DMS114 treated with DMSO at 0.1 percent for 48 hours (cell line): ENCODE measurements at regions not wholly inside any gene's neighbourhood (a gene's known extent, or its start where the extent isn't known, plus 50 kb on each side); places are given as distances from the start of the nearest gene placed in this dataset.
"Not testable (repeated sequence)": the region's sequence is repeated elsewhere in the genome, so short reads cannot be mapped to it uniquely, and the experiment has no call there.

Experiments used
- DNase-seq: peaks from one replicate; lab custom pipeline; 2025; ENCODE audit not compliant: unreplicated experiment; lab: John Stamatoyannopoulos, UW

DNA sequence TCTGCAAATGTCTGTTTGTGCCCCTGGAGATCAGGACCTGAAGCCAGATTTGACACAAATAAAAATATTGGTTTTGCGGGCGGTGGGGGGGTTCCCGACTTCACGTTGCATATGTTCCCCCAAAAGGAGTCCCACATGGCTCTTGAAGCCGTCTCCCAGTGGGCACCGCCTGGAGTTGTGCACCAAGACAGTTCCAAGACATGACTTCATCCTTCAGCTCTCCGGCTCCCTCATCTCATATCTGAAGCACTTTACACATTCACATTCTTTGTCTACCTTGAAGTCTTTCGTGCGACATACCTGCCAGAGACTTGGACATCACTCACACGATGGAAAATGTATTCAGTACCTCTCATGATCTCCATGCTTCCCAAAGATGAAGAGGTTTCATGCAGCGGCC lies 362.8 kb upstream of the FOXK1 start:
- no peak for DNase-seq

DNA sequence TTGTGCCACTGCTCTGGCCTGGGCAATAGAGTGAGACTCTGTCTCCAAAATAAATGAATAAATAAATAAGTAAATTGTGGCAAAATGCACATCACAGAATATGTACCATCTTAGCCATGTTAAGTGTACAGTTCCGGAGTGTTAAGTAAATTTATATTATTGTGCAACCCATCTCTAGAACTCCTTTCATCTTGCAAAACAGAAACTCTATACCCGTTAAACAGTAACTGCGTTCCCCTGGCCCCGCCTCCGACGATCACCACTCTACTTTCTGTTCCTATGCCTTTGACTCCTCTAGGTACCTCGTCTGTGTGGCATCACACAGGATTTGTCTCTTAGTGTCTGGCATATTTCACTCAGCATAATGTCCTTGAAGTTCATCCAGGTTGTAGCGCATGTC lies 356.4 kb upstream of the FOXK1 start:
- DNase-seq = no peak

DNA sequence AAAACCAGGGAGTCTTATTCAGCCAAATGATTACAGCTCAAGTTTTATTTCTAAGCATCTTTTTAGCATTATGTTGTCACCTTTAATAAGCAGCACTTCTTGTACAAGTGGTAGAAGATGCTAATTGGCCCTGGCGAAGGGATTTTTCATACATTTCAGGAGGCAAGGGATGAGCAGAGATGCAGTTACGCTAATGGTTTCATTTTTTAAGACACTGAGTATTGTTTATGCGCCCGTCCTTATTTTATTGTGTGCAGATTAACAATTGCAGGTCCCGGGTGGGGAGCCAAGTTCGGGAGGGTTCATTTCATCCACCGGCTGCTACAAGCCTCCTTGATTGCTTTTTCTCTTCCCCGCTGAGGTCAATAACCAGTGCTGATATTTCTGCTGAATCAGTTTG lies 350.4 kb upstream of the FOXK1 start:
- DNase-seq = no peak

DNA sequence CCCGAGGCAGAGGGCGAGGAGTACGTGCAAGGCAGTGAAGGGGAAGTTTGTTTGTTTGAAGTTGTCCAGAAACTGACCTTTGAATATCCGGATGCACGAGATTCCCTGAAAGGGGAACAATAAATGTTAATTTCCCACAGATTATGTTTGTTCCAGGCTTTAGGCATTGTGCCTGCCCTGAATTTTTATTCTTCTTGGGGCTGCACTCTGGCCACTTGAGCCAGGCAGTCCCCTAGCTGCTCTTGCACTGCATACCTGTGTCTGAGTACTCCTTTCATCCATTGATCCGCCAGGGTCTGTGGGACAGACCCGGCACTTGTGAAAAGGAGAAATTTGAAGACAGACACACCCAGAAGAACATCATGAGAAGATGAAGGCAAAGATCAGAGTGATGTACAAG lies 343.5 kb upstream of the FOXK1 start:
- DNase-seq = no peak

DNA sequence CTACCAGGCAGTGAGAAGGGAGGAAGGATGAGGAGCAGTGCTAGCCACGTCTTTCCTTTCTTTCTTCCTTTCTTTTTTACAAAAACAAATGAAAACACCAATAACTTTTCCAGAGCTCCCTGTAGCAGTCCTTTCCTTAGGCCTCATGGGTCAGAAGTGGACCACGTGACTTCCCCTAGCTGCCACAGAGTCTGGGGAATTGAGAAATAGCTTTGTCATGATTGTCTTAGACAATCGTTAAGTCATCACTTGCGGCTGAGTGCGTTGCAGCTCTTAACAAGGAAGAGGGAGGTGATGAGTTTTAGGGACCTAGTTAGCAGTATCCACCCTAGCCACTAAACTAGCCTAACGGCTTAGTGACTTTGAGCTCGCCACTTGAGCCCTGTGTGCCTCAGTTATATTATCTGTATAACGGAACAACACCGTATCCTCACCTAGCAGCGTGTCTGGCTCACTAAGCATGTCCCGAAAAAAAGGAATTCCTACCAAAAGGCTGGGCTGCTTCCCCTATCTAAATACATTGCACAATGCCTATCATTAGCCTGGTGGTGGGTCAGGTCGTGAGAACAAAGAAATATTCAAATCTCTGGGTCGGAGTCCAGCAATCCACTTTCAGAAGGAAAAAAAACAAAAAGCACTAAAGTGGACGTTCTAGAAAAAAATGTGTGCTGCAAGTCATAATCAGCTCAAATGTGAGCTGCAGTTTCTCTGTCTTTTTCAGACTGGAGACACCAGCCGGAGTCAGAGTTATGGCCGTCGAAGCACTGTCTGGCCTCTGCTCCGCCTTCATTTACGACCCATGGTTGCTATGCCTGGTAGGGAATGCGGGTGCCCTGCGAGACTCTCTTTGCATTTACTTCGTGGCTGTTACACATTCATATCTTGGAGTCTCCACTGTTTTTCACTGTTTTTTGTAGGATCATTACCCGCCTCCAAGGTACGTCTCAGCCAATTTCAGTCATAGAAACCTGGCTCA lies 338.5 kb upstream of the FOXK1 start:
- DNase-seq = no peak

DNA sequence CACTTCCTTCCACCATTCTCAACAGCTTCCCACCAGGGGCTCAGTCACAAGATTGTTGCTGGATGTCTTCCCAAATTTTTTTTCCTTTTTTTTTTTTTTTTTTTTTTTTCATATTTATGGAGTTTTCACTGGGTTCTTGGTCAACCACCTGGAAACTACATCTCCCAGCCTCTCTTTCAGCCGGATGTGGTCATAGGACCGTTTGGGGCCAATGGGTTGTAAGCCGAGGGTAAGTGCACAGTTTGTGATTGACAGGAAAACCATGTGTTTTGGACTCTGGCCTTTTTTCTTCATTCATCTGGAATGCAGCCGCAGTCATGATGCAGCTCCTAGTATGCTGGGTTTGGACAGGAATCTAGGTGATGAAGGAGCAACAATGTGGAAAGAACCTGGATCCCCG lies 337.1 kb upstream of the FOXK1 start:
- DNase-seq = no peak

DNA sequence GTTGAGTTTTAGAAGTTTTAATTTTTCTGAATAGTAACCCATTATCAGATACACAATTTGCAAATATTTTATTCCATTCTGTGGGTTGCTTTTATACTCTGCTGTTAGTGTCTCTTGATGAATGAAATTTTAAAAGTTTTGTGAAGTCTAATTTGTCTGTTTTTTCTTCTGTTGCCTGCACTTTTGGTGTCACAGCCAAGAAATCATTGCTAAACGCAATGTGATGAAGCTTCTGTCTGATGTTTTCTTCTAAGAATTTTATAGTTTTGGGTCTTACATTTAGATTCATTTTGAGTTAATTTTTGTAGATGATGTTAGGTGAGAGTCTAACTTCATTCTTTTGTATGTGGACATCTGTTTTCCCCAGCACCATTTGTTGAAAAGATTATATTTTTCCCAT lies 330.0 kb upstream of the FOXK1 start:
- no peak for DNase-seq

DNA sequence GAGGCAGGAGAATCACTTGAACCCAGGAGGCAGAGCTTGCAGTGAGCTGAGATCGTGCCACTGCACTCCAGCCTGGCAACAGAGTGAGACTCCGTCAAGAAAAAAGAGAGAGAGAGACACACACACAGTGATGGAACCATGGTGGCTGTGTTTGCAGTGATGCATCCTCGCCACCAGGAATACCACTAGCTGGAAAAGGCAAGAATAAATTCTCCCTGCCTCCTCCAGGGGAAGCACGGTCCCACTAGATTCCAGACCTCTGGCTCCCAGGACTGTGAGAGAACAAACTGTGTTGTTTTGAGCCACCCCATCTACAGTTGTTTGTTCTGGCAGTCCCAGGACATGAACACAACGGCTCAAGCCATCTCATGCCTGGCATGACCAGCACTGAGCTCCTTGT lies 320.3 kb upstream of the FOXK1 start:
- no peak for DNase-seq

DNA sequence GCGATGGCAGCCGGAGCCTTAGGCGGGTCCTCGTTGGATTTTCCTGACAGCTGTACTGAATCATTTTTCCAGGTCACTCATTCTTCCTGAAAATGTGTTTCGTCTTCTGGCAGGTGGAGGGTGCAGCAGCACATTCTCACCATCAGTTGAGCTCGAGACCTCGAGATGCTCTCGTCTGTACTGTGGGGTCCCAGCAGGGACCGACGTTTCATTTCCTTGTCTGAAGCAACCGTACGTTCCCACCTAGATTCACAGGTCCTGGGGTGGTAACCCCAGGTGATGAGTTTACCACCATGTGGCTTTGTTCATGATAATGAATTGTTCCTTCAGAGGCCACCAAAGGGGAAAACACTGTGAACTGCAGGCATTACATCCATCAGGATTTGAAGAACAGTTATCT lies 298.5 kb upstream of the FOXK1 start:
- DNase-seq = no peak

DNA sequence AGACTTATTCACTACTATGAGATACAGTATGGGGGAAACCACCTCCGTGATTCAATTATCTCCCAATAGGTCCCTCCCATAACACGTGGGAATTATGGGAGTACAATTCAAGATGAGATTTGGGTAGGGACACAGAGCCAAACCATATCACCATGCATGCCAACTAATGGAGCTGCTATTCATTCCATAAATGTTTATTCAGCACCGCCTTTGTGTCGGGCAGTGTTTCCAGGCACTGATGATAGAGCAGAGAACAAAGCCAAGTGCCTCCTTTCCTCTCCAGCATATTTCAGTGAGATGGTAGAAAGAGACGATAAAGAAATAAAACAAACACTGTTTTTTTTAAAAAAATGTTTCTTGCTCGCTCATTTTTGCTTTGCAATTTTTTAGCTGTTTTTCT lies 295.9 kb upstream of the FOXK1 start:
- DNase-seq = no peak

DNA sequence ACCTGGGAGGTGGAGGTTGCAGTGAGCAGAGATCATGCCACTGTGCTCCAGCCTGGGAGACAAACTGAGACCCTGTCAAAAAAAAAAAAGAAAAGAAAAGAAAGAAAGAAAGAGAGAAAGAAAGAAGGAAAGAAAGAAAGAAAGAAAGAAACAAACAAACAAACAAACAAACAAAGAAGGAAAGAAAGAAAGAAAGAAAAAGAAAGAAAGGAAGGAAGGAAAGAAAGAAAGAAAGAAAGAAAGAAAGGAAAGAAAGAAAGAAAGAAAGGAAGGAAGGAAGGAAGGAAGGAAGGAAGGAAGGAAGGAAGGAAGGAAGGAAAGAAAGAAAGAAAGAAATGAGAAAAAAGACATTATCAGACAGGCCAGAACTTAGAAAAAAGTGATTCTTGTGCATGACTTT lies 291.0 kb upstream of the FOXK1 start:
- not testable (repeated sequence) for DNase-seq

DNA sequence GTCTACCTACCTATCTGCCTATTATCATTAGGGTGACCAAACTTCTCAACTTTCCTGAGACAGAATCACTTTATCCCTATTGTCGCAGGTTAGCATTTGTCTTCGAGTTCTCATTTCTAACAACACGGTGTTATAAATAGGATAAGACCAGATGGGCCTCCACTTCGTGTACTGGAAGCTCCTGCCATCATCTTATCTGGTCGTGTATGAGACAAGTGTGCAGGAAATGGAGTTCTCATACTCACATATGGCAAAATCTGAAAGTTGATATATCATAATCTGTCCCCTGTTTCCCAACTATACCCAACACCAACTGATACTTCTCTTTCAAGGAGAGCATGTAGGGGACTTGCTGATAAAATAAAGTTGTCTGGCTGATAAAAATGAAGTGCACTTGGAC lies 287.4 kb upstream of the FOXK1 start:
- no peak for DNase-seq

DNA sequence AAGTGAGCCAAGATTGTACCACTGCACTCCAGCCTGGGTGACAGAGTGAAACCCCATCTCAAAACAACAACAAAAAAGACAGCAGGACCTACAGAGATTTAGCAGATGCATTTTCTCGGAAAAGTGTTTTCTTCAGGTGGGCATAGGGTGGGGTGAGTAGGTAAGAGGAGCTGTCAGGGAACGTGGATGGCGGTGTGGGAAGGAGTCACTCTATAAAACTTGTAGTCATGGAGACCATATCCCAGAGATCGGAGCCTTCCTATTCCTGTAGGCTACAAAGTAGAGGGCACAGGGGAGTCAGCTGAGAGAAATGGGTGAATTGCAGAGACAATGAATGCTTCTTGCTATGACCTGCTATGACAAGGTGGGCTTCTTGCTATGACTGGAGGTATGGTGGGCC lies 283.0 kb upstream of the FOXK1 start:
- DNase-seq = no peak

DNA sequence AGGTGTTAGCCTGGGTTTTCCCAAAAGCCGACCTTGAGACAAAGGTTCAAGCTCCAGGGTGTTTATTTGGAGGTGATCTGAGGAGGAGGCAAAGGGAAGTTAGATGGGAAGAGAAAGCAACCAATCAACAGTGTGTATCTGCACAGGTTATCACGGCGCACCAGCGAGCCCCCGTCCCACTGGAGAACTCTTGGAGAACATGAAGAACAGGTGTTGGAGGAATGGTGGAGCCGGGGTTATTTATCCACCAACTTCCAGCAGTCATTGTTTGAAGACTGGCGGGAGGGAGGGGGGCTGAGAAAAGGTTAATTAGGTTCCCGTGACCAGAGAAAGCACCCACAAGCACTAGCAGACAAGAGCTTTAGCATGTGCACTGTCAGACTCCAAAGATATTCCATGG lies 282.5 kb upstream of the FOXK1 start:
- no peak for DNase-seq

DNA sequence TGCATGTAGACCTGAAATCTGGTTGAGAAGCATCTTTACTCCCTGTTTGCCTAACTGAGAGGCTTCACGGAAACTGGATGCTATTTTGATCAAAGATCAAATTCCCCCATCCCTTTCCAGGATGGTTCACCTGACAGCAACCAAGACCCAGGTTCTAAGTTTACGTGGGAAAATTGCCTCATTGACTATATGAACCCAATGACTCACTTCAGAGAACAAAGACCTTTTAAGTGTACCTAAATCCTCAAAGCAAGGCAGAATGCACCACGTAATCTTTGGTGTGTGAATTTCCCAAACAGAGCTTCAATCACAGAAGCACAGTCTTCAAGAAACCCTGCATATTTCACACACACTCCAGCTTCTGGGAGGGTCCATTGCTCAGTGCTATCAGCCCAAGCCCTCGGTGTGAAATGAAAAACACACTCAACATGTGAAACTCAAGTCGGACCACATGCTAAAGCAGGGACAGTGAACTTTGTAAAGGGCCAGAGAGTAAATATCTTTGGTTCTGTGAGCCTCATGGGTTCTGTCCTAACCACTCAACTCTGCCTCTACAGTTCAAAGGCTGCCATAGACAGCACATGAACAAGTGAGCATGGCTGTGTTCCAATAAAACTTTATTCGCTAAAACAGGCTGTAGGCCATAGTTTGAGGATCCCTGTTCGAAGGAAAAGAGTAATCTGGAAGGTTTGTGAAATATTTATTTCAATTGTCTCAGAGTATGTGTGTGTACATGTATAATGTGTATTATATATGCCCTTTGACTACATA lies 275.6 kb upstream of the FOXK1 start:
- DNase-seq = no peak

DNA sequence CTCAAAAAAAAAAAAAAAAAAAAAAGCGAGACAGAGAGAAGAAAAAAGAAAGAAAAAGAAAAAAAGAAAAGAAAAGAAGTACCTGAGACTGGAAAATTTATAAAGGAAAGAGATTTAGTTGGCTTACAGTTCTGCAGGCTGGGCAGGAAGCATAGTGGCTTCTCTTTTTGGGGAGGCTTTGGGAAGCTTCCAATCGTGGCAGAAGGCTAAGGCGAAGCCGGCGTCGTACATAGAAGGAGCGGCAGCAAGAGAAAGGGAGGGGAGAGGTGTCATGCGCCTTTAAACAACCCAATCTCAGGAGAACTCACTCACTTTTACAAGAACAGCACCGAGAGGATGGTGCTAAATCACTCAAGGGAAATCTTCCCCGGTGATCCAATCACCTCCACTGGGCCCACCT lies 272.1 kb upstream of the FOXK1 start:
- no peak for DNase-seq

DNA sequence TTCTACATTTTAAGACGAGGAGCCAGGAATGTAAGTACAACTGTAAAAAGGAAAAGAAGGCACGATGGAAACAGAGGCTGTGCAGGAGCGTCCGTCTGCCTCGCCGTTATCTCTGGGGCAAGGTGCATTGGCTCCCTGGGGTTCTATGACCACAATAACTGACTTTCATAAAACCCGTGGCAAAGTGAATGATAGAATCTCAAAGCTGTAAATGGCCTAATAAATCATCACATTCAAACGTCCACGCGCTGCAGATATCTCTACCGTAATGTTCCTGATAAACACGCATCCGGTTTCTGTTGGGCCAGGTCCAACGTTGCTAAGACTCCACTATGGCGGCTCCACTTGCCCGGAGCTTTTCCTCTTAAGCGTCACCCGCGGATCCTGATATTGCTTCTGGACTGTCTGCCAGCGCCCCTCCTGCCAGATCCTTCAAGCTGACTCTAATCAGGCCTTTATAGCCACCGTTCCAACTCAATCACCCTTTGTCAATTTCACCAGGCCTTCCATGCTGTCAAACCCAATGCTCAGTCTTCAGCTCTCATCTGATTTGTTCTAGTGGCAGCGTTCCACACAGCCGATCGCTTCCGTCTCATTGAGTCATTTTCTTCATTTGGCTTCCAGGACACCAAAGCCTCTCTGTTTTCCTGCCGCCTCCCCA lies 265.6 kb upstream of the FOXK1 start:
- DNase-seq = peak; percentile 13

DNA sequence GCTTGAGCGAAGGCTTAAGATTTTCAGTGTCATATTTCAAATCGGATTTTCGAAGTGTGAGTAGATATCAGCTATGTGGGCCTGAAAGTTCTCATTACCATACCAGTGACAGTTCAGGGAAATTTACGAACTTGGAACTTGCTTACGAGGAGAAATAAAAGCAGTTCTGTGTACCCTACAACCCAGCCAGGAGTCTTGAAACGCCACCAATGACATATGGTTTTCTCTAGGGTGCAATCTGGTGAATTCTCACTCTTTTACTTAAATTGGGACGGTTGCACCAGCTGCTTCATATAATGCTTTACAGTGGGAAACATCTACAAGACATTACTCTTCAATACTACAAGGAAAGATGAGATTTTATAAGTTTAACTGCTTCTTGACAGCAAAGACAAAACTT lies 253.6 kb upstream of the FOXK1 start:
- DNase-seq = no peak

DNA sequence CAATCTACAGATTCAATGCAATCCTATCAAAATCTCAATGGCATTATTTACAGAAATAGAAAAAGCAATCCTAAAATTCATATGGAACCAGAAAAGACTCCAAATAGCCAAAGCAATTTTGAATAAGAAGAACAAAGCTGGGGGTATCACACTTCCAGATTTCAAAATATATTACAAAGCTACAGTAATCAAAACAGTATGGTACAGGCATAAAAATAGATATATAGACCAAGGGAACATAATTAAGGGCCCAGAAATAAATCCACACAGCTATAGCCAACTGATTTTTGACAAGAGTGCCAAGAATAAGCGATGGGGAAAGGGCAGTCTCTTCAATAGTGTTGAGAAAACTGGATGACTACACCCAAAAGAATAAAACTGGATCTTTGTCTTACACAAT lies 251.9 kb upstream of the FOXK1 start:
- DNase-seq = no peak

DNA sequence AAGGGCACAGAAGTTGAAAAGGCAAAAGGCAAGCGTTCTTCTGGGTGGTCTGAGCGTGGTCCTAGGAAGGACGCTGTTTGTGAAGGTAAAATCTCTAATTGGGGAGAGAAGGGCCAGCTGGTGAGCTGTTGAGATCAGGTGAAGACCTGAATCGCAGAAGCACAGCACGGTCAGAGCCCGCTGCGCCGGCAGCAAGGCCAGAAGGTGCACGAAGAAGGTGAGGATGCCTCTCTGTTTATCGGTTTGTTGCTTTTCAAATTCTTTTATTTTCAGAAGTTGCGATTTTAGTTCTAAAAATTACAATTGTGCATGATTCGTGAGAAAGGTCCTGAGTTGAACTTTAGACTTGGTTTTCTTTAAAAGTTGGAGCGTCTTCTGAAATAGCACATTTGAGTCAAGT lies 247.8 kb upstream of the FOXK1 start:
- no peak for DNase-seq

DNA sequence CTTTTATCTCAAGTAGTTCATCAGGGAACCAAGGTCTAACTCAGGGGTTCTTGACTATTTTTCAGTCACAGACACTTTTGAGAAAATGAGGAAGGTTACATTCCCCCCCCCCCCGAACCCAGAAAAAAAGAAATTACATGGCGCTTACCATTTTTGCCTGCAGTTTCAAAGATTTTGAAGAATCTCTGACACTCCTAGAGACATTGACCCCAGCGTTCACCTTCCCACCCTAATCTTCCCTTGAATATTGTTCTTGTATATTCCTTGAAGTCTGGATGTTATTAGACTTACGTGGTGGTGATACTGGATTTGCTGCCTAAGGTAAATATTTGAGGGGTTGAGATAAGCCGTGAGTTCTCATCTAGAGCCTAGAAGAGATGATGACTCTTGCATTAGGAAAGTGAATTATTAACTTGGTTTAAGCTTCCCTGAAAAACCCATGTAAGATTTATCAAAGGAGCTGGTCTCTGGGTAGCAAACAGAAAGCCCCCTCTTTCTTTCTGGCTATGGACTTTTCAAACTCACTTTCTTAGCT lies 245.7 kb upstream of the FOXK1 start:
- DNase-seq = no peak

DNA sequence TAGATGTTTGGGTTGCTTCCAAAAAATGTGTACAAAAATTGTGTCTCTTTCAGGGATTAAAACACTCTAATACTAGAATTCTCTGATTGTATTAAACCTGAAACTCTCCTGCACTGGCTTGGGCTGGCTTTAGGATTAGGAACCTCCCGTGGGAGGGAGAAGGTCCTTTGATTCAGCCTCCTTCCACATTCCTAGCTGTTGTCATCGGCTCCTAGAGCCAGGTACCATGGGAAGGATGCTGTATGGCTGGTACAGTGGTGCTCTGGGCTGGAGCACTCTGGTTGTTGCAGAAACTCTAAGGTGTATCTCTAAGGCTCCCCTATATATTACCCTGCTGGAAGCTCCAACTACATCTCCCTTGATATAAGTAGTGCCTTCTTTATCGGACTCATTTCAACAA lies 245.2 kb upstream of the FOXK1 start:
- no peak for DNase-seq
